ENCODE measurements at regions not wholly inside any gene's neighbourhood (a gene's known extent, or its start where the extent isn't known, plus 50 kb on each side); places are given as distances from the start of the nearest gene placed in this dataset.

DNA sequence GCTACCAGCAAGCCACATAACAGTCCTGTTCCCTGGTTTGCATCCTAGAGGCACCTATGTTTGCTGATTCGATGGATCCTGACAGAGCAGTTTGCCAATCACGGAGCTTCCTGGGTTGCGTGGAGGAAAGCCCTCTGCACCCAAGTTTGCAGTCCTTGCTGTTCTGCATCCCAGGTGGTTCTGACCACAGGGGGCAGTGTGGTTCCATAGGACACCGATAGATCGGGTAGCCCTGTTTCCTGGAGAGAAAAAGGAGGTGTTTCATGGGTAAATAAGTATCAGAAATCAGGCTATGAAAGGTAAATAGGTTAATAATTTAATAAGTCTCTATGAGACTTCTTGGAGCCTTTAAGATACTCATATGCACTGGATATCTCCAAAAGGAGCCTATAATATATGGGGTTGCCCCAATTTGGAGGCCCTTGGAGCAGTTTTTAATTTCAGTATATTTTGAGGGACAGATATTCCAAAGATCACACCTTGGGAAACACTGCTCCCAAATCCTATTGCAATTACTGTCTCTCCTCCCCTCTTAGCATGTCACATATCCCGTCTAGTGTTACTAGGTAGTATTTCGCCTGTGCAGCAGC, 194.6 kb upstream of the TPM1 start:
- Mint-ChIP-seq H3K36me3 (ENCODE audit: low read depth) (no peaks in the 10 kb centered on the region), H3K4me3 (no peak overlapping the region), H3K9me3 (no peaks in the 10 kb centered on the region), H3K27me3 (peaks cover 8% of the 10 kb centered on the region), H3K27ac (no peak overlapping the region), H3K4me1 (no peaks in the 10 kb centered on the region)
- ATAC-seq (ENCODE audit: low read depth) (no peak), DNase-seq (no peak)
- intact Hi-C loops (cut with micrococcal nuclease) = no loop called here
- TF ChIP-seq, protein P1, sequence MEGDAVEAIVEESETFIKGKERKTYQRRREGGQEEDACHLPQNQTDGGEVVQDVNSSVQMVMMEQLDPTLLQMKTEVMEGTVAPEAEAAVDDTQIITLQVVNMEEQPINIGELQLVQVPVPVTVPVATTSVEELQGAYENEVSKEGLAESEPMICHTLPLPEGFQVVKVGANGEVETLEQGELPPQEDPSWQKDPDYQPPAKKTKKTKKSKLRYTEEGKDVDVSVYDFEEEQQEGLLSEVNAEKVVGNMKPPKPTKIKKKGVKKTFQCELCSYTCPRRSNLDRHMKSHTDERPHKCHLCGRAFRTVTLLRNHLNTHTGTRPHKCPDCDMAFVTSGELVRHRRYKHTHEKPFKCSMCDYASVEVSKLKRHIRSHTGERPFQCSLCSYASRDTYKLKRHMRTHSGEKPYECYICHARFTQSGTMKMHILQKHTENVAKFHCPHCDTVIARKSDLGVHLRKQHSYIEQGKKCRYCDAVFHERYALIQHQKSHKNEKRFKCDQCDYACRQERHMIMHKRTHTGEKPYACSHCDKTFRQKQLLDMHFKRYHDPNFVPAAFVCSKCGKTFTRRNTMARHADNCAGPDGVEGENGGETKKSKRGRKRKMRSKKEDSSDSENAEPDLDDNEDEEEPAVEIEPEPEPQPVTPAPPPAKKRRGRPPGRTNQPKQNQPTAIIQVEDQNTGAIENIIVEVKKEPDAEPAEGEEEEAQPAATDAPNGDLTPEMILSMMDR (IDR thresholded peaks at IDR 0.05) = no peak
- ChIA-PET CTCF (interaction anchor here (1.3 to 1.5 kb wide), 2 partner anchors 245 to 246 kb away, joined by 3 read pairs; no protein-coding TSS in a partner anchor), POLR2A (no interaction called here)

DNA sequence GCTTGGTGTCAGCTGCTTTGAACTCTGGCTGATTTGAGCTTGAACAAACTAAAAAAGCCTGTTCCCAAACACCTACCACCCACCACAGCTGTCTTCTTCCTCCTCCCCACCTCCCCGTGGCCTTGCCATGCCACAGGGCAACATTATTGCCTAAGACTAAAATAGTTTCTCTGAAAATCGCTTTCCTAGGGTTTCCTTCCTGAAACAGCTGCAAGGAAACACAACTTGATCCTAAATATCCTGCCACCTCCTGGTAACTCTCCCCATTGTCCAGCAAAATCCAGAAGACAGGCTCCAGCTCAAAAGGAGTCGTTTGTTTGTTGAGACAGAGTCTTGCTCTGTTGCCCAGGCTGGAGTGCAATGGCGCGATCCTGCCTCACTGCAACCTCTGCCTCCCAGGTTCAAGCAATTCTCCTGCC, 193.9 kb upstream of the TPM1 start:
- CTCF ChIA-PET = interaction anchor here (1.5 kb wide), 1 partner anchor 244 kb away, joined by 3 read pairs; no protein-coding TSS in a partner anchor
- POLR2A ChIA-PET = no interaction called here
- Mint-ChIP-seq H3K4me1 (no peaks in the 10 kb centered on the region), H3K27ac (no peak overlapping the region), H3K4me3 (no peak overlapping the region), H3K9me3 (no peaks in the 10 kb centered on the region), H3K36me3 (ENCODE audit: low read depth) (no peaks in the 10 kb centered on the region), H3K27me3 (peaks cover 9% of the 10 kb centered on the region)
- ATAC-seq (ENCODE audit: low read depth) (no peak), DNase-seq (no peak)
- intact Hi-C loops (cut with micrococcal nuclease) = no loop called here
- TF ChIP-seq, protein P1 (IDR thresholded peaks at IDR 0.05) = no peak

DNA sequence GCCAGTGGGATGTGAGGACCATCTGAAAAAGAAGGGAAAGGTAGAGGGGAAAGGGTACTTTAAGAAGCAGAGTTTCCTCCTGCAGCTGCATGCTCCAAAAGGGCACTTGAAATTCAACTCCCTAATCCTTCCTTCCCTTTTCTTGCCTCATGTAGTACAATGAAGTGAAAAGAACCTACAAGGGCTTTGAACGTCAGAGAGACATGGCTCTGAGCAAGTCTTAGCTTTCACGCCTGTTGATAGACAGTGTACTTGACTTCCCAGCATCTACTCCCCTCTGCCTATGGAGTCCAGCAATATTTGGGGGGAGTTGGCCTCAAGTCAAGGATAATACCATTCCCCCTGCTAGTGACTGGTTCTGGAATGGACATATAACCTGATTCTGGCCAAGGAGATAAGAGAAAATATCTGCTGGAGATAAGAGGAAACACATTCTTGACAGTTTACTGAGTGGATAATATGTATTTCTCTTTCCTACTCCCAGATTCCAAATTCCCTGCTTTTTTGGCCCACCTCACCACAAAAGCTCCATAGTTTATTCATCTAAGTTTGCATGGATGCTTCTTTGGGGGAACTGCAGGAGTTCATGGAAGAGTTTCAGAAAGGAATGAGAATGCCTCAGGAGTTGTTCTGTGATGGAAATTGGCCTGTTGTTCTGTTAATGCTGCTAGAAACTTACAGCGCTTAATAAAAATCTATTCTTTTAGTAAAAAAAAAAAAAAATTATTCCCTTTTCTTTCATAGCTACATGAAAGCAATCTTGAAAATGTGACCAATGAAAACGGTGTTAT, 193.0 kb upstream of the TPM1 start:
- ChIA-PET POLR2A (no interaction called here), CTCF (interaction anchor here (1.5 kb wide), 1 partner anchor 243 kb away, joined by 3 read pairs; no protein-coding TSS in a partner anchor)
- Mint-ChIP-seq H3K27me3 (peaks cover 11% of the 10 kb centered on the region), H3K9me3 (no peaks in the 10 kb centered on the region), H3K4me3 (no peak overlapping the region), H3K27ac (no peak overlapping the region), H3K4me1 (no peaks in the 10 kb centered on the region), H3K36me3 (ENCODE audit: low read depth) (no peaks in the 10 kb centered on the region)
- TF ChIP-seq, protein P1 (IDR thresholded peaks at IDR 0.05) = no peak
- ATAC-seq (ENCODE audit: low read depth) (no peak), DNase-seq (no peak)
- intact Hi-C loops (cut with micrococcal nuclease) = no loop called here

DNA sequence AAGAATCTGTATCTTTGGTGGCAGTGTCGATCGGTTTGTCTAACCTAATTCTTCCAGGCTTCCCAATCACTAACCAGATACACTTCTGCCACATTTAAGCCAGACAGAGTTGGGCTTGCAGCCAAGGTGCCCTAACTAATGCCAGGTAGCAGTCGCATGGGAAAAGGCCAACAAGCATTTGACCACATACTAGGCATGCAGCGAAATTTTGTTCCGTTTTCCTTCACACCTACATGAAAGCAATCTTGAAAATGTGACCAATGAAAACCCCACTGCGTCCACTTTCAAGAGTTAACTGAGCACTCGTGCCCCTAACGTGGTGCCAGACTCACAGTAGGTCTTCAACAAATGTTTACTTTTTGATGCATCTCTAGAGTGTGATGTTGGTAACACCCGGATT, 192.2 kb upstream of the TPM1 start:
- no peaks in the 10 kb centered on the region for H3K9me3 Mint-ChIP-seq
- intact Hi-C loops (cut with micrococcal nuclease) = no loop called here
- no peaks in the 10 kb centered on the region for H3K36me3 Mint-ChIP-seq (ENCODE audit: low read depth)
- CTCF ChIA-PET = no interaction called here
- DNase-seq (no peak), ATAC-seq (ENCODE audit: low read depth) (no peak)
- POLR2A ChIA-PET = no interaction called here
- H3K4me1 Mint-ChIP-seq = no peaks in the 10 kb centered on the region
- no peak overlapping the region for H3K4me3 Mint-ChIP-seq
- H3K27ac Mint-ChIP-seq = no peak overlapping the region
- TF ChIP-seq, protein P1 (IDR thresholded peaks at IDR 0.05) = no peak
- peaks cover 9% of the 10 kb centered on the region for H3K27me3 Mint-ChIP-seq

DNA sequence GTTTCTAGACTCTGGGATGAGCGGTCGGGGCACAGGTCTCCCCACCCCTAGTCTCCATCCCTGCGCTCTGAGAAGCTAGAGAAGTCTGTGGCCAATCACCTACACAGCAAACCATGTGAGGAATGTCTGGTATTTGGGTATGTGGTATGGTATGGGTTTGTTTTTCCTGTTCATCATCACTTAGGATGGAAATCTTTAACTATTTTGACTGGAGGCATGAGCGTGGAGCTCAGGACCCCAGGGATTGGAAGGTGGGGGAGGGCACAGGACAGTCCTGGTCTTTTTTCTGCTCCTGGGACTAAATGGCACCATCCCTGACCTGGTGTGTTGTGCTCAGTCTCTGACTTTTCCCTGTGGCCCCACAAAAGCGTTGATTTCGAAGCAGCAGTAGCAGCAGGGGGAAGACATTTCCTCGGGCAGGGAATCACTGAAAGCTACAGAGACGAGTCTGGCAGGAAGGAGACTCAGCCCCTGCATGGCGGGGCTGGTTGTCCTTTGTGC, 191.7 kb upstream of the TPM1 start:
- ChIA-PET POLR2A (no interaction called here), CTCF (no interaction called here)
- DNase-seq (no peak), ATAC-seq (ENCODE audit: low read depth) (no peak)
- Mint-ChIP-seq H3K4me1 (no peaks in the 10 kb centered on the region), H3K27ac (no peak overlapping the region), H3K27me3 (peaks cover 10% of the 10 kb centered on the region), H3K36me3 (ENCODE audit: low read depth) (no peaks in the 10 kb centered on the region), H3K4me3 (no peak overlapping the region), H3K9me3 (no peaks in the 10 kb centered on the region)
- TF ChIP-seq, protein P1 (IDR thresholded peaks at IDR 0.05) = no peak
- intact Hi-C loops (cut with micrococcal nuclease) = no loop called here
